ENCODE measurements at regions not wholly inside any gene's neighbourhood (a gene's known extent, or its start where the extent isn't known, plus 50 kb on each side); places are given as distances from the start of the nearest gene placed in this dataset.

- peak; percentile 25 for DNase-seq
- no peaks in the 10 kb centered on the region for H3K36me3 ChIP-seq (ENCODE audit: control insufficient read depth, insufficient read depth, low read length)
- H4K5ac ChIP-seq (ENCODE audit: low read length): no peak overlapping the region
- H4K8ac ChIP-seq (ENCODE audit: low read depth, low read length): no peak overlapping the region
- peaks cover 2% of the 10 kb centered on the region for H3K4me1 ChIP-seq (ENCODE audit: control insufficient read depth, low read depth, low read length)
- no peak overlapping the region for H2BK15ac ChIP-seq (replicated peaks; ENCODE audit: low read depth)
- H2AK5ac ChIP-seq (ENCODE audit: low read length): no peak overlapping the region
- no peaks in the 10 kb centered on the region for H3K79me2 ChIP-seq (ENCODE audit: control insufficient read depth, insufficient read depth, low read length)
- H3K4me2 ChIP-seq (ENCODE audit: low read length): no peak overlapping the region
- H3K27me3 ChIP-seq (ENCODE audit: insufficient read depth, low read length, poor library complexity): no peaks in the 10 kb centered on the region
- no peak overlapping the region for H3K23ac ChIP-seq (ENCODE audit: low read length)
- H3K4ac ChIP-seq (ENCODE audit: low read depth, low read length): no peak overlapping the region
- no peaks in the 10 kb centered on the region for H3K79me1 ChIP-seq (ENCODE audit: low read length)
- no peak overlapping the region for H3K18ac ChIP-seq (ENCODE audit: low read length)
- H3K27ac ChIP-seq (ENCODE audit: low read depth, low read length): no peak overlapping the region
- no CpG with 5 or more reads among the region's 3 CpGs for WGBS (ENCODE audit: extremely low coverage, insufficient coverage, low lambda C conversion rate)
- no peak overlapping the region for H3K9ac ChIP-seq (ENCODE audit: low read length)
- H2BK120ac ChIP-seq (ENCODE audit: low read depth, low read length): no peak overlapping the region
- no peak overlapping the region for H2BK5ac ChIP-seq (ENCODE audit: low read length)
- no peak overlapping the region for H3K4me3 ChIP-seq (ENCODE audit: low read length)
- H3K56ac ChIP-seq (ENCODE audit: low read length): no peak overlapping the region
These were observed 93.5 kb upstream of the ZNF804B start for GRCh38 chr7:88665892-88666514.

GRCh38 chr7:88664630-88665233, 94.8 kb upstream of the ZNF804B start:
- Histone ChIP-seq H3K56ac (ENCODE audit: low read length) (no peak overlapping the region), H4K5ac (ENCODE audit: low read length) (no peak overlapping the region), H3K36me3 (ENCODE audit: control insufficient read depth, insufficient read depth, low read length) (no peaks in the 10 kb centered on the region), H3K4me3 (ENCODE audit: low read length) (no peak overlapping the region), H4K8ac (ENCODE audit: low read depth, low read length) (no peak overlapping the region), H2BK15ac (replicated peaks; ENCODE audit: low read depth) (no peak overlapping the region), H3K4me2 (ENCODE audit: low read length) (no peak overlapping the region), H2BK120ac (ENCODE audit: low read depth, low read length) (no peak overlapping the region), H3K4me1 (ENCODE audit: control insufficient read depth, low read depth, low read length) (peaks cover 2% of the 10 kb centered on the region), H3K27me3 (ENCODE audit: insufficient read depth, low read length, poor library complexity) (no peaks in the 10 kb centered on the region), H3K79me1 (ENCODE audit: low read length) (no peaks in the 10 kb centered on the region), H3K18ac (ENCODE audit: low read length) (no peak overlapping the region), H3K79me2 (ENCODE audit: control insufficient read depth, insufficient read depth, low read length) (no peaks in the 10 kb centered on the region), H3K4ac (ENCODE audit: low read depth, low read length) (no peak overlapping the region), H2AK5ac (ENCODE audit: low read length) (no peak overlapping the region), H2BK5ac (ENCODE audit: low read length) (no peak overlapping the region), H3K27ac (ENCODE audit: low read depth, low read length) (no peak overlapping the region), H3K23ac (ENCODE audit: low read length) (no peak overlapping the region), H3K9ac (ENCODE audit: low read length) (no peak overlapping the region)
- no CpG with 5 or more reads among the region's 1 CpG for WGBS (ENCODE audit: extremely low coverage, insufficient coverage, low lambda C conversion rate)
- peak; percentile 96 for DNase-seq

GRCh38 chr7:88661921-88662320, 97.6 kb upstream of the ZNF804B start:
- Histone ChIP-seq H3K18ac (ENCODE audit: low read length) (no peak overlapping the region), H2AK5ac (ENCODE audit: low read length) (no peak overlapping the region), H2BK120ac (ENCODE audit: low read depth, low read length) (no peak overlapping the region), H3K4ac (ENCODE audit: low read depth, low read length) (no peak overlapping the region), H3K79me2 (ENCODE audit: control insufficient read depth, insufficient read depth, low read length) (no peaks in the 10 kb centered on the region), H4K8ac (ENCODE audit: low read depth, low read length) (no peak overlapping the region), H2BK15ac (replicated peaks; ENCODE audit: low read depth) (no peak overlapping the region), H3K27me3 (ENCODE audit: insufficient read depth, low read length, poor library complexity) (no peaks in the 10 kb centered on the region), H3K56ac (ENCODE audit: low read length) (no peak overlapping the region), H3K23ac (ENCODE audit: low read length) (no peak overlapping the region), H4K5ac (ENCODE audit: low read length) (no peak overlapping the region), H3K4me2 (ENCODE audit: low read length) (no peak overlapping the region), H3K9ac (ENCODE audit: low read length) (no peak overlapping the region), H3K4me1 (ENCODE audit: control insufficient read depth, low read depth, low read length) (peaks cover 2% of the 10 kb centered on the region), H2BK5ac (ENCODE audit: low read length) (no peak overlapping the region), H3K27ac (ENCODE audit: low read depth, low read length) (no peak overlapping the region), H3K4me3 (ENCODE audit: low read length) (no peak overlapping the region), H3K79me1 (ENCODE audit: low read length) (no peaks in the 10 kb centered on the region), H3K36me3 (ENCODE audit: control insufficient read depth, insufficient read depth, low read length) (no peaks in the 10 kb centered on the region)
- no peak for DNase-seq
- no CpG with 5 or more reads among the region's 3 CpGs for WGBS (ENCODE audit: extremely low coverage, insufficient coverage, low lambda C conversion rate)

DNA sequence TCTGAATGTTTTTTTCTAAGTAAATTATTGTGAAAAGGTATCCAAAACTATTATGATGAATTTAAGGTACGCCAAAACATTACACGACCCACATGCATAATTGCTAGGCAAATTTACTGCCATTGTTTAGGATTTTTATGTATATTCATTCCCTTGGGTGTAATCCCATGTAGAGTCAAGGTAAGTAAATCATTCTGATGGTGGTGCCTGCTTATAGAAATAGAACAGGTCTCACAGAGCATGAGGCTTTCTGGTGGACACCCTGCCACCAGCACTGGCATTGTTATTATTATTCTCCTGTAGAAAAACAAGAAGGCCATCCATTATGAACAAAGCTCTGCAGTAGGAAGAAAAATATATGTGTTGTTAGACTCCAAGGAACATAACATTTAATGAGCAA, 111.7 kb upstream of the ZNF804B start:
- Histone ChIP-seq H2BK15ac (replicated peaks; ENCODE audit: low read depth) (no peak overlapping the region), H4K8ac (ENCODE audit: low read depth, low read length) (no peak overlapping the region), H3K56ac (ENCODE audit: low read length) (no peak overlapping the region), H3K79me2 (ENCODE audit: control insufficient read depth, insufficient read depth, low read length) (no peaks in the 10 kb centered on the region), H3K36me3 (ENCODE audit: control insufficient read depth, insufficient read depth, low read length) (no peaks in the 10 kb centered on the region), H3K18ac (ENCODE audit: low read length) (no peak overlapping the region), H2BK120ac (ENCODE audit: low read depth, low read length) (no peak overlapping the region), H3K4me3 (ENCODE audit: low read length) (no peak overlapping the region), H3K27ac (ENCODE audit: low read depth, low read length) (no peak overlapping the region), H3K4ac (ENCODE audit: low read depth, low read length) (no peak overlapping the region), H3K4me1 (ENCODE audit: control insufficient read depth, low read depth, low read length) (no peaks in the 10 kb centered on the region), H2AK5ac (ENCODE audit: low read length) (no peak overlapping the region), H3K9ac (ENCODE audit: low read length) (no peak overlapping the region), H3K27me3 (ENCODE audit: insufficient read depth, low read length, poor library complexity) (no peaks in the 10 kb centered on the region), H3K79me1 (ENCODE audit: low read length) (no peaks in the 10 kb centered on the region), H2BK5ac (ENCODE audit: low read length) (no peak overlapping the region), H4K5ac (ENCODE audit: low read length) (no peak overlapping the region), H3K23ac (ENCODE audit: low read length) (no peak overlapping the region), H3K4me2 (ENCODE audit: low read length) (no peak overlapping the region)
- DNase-seq: no peak
- no CpG with 5 or more reads among the region's 2 CpGs for WGBS (ENCODE audit: extremely low coverage, insufficient coverage, low lambda C conversion rate)

DNA sequence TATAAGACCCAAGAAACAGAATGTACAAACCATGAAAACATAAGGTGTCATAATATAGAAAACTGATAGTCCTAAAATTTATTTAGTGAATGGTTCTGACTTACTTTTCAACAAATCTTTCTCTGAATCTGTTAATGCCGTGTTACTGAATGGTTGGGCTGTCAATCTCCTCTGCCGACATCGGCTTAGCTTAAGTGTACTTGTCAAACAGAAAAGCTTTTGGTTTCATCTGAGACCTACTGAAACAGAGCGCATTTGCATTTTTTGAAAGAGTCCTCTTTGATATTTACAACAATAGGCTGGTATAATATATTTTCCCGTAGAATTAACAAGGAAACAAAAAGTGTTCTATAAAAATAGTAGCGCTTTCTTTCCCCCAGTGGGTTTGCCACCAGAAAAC, 120.9 kb upstream of the ZNF804B start:
- Histone ChIP-seq H3K36me3 (ENCODE audit: control insufficient read depth, insufficient read depth, low read length) (no peaks in the 10 kb centered on the region), H3K23ac (ENCODE audit: low read length) (no peak overlapping the region), H3K79me1 (ENCODE audit: low read length) (no peaks in the 10 kb centered on the region), H3K9ac (ENCODE audit: low read length) (no peak overlapping the region), H3K4me2 (ENCODE audit: low read length) (no peak overlapping the region), H3K27ac (ENCODE audit: low read depth, low read length) (no peak overlapping the region), H3K18ac (ENCODE audit: low read length) (no peak overlapping the region), H2AK5ac (ENCODE audit: low read length) (no peak overlapping the region), H2BK5ac (ENCODE audit: low read length) (no peak overlapping the region), H3K4me1 (ENCODE audit: control insufficient read depth, low read depth, low read length) (peaks cover 5% of the 10 kb centered on the region), H4K5ac (ENCODE audit: low read length) (no peak overlapping the region), H2BK120ac (ENCODE audit: low read depth, low read length) (no peak overlapping the region), H3K4me3 (ENCODE audit: low read length) (no peak overlapping the region), H4K8ac (ENCODE audit: low read depth, low read length) (no peak overlapping the region), H3K56ac (ENCODE audit: low read length) (no peak overlapping the region), H3K4ac (ENCODE audit: low read depth, low read length) (no peak overlapping the region), H2BK15ac (replicated peaks; ENCODE audit: low read depth) (no peak overlapping the region), H3K27me3 (ENCODE audit: insufficient read depth, low read length, poor library complexity) (no peaks in the 10 kb centered on the region), H3K79me2 (ENCODE audit: control insufficient read depth, insufficient read depth, low read length) (no peaks in the 10 kb centered on the region)
- DNase-seq: no peak
- no CpG with 5 or more reads among the region's 6 CpGs for WGBS (ENCODE audit: extremely low coverage, insufficient coverage, low lambda C conversion rate)

GRCh38 chr7:88637795-88638194, 121.7 kb upstream of the ZNF804B start:
- H3K79me2 ChIP-seq (ENCODE audit: control insufficient read depth, insufficient read depth, low read length): no peaks in the 10 kb centered on the region
- no peak overlapping the region for H3K27ac ChIP-seq (ENCODE audit: low read depth, low read length)
- no peak overlapping the region for H3K9ac ChIP-seq (ENCODE audit: low read length)
- no peak overlapping the region for H3K4ac ChIP-seq (ENCODE audit: low read depth, low read length)
- H3K4me2 ChIP-seq (ENCODE audit: low read length): no peak overlapping the region
- no peak overlapping the region for H3K23ac ChIP-seq (ENCODE audit: low read length)
- H3K36me3 ChIP-seq (ENCODE audit: control insufficient read depth, insufficient read depth, low read length): no peaks in the 10 kb centered on the region
- no peak overlapping the region for H2AK5ac ChIP-seq (ENCODE audit: low read length)
- H2BK120ac ChIP-seq (ENCODE audit: low read depth, low read length): no peak overlapping the region
- H3K4me1 ChIP-seq (ENCODE audit: control insufficient read depth, low read depth, low read length): peaks cover 5% of the 10 kb centered on the region
- no peak for DNase-seq
- no peaks in the 10 kb centered on the region for H3K79me1 ChIP-seq (ENCODE audit: low read length)
- H2BK5ac ChIP-seq (ENCODE audit: low read length): no peak overlapping the region
- no peak overlapping the region for H4K8ac ChIP-seq (ENCODE audit: low read depth, low read length)
- H3K27me3 ChIP-seq (ENCODE audit: insufficient read depth, low read length, poor library complexity): no peaks in the 10 kb centered on the region
- H3K4me3 ChIP-seq (ENCODE audit: low read length): no peak overlapping the region
- H3K56ac ChIP-seq (ENCODE audit: low read length): no peak overlapping the region
- H4K5ac ChIP-seq (ENCODE audit: low read length): no peak overlapping the region
- H3K18ac ChIP-seq (ENCODE audit: low read length): no peak overlapping the region
- no peak overlapping the region for H2BK15ac ChIP-seq (replicated peaks; ENCODE audit: low read depth)
